ENCODE measurements at regions not wholly inside any gene's neighbourhood (a gene's known extent, or its start where the extent isn't known, plus 50 kb on each side); places are given as distances from the start of the nearest gene placed in this dataset.

- no peak for TF ChIP-seq CTCF (IDR thresholded peaks at IDR 0.05)
- TF ChIP-seq POLR2A (IDR thresholded peaks at IDR 0.05): no peak
Observed at GRCh38 chr14:71296184-71296583, 388.9 kb downstream of the PCNX1 start.

Measured in sigmoid colon (tissue), 3 donors.